AG04449 (cell line): ENCODE measurements at regions not wholly inside any gene's neighbourhood (a gene's known extent, or its start where the extent isn't known, plus 50 kb on each side); places are given as distances from the start of the nearest gene placed in this dataset.

Experiments used
- CTCF ChIA-PET: fragments of 350-600 bp; formaldehyde crosslinking; extraction: SDS; loops from one replicate; lab custom pipeline; 2021; ENCODE audit warnings: antibody characterized with exemption; lab: Yijun Ruan, JAX
- POLR2A ChIA-PET: fragments of 400-600, 350-600 bp; formaldehyde crosslinking; extraction: SDS; loops from one replicate; lab custom pipeline; 2020; ENCODE audit warnings: antibody characterized with exemption, inconsistent platforms; lab: Yijun Ruan, JAX
- DNase-seq: peaks from one replicate; pipeline ENCODE4 v3.0.0-alpha.2; 2010; ENCODE audit warnings: low read depth, low spot score
- H3K4me3 ChIP-seq: 2 replicates; pipeline ENCODE4 v1.5.1; 2011; ENCODE audit warnings: low read depth, mild to moderate bottlenecking, control low read depth, low read length
- CTCF ChIP-seq: IDR thresholded peaks from one replicate; pipeline ENCODE4 v1.5.1; 2011; ENCODE audit warnings: mild to moderate bottlenecking, moderate library complexity, low read length, control low read depth, inconsistent platforms; ENCODE audit not compliant: insufficient read depth; ENCODE audit errors: missing control alignments

GRCh38 chr5:174425964-174426290, 298.5 kb upstream of the MSX2 start:
- POLR2A ChIA-PET = no interaction called here
- no peak overlapping the region for H3K4me3 ChIP-seq
- no peak for DNase-seq
- no peak for TF ChIP-seq CTCF
- CTCF ChIA-PET = interaction anchor here (0.8 to 1.9 kb wide), 3 partner anchors 309 to 368 kb away, joined by 3 to 8 read pairs (median 3); no protein-coding TSS in a partner anchor

- POLR2A ChIA-PET = no interaction called here
- no peak for DNase-seq
- CTCF ChIA-PET = interaction anchor here (0.8 to 1.6 kb wide), 3 partner anchors 309 to 366 kb away, joined by 3 to 4 read pairs (median 3); no protein-coding TSS in a partner anchor
Measured at GRCh38 chr5:174426388-174426787, 298.0 kb upstream of the MSX2 start.

GRCh38 chr5:174426851-174427250, 297.5 kb upstream of the MSX2 start:
- ChIA-PET POLR2A (no interaction called here), CTCF (interaction anchor here (1.2 kb wide), 1 partner anchor 366 kb away, joined by 4 read pairs; no protein-coding TSS in a partner anchor)
- no peak for DNase-seq
- TF ChIP-seq CTCF = no peak
- no peak overlapping the region for H3K4me3 ChIP-seq

More at GRCh38 chr5:174426388-174426787, 298.0 kb upstream of the MSX2 start:
- no peak overlapping the region for H3K4me3 ChIP-seq
- TF ChIP-seq CTCF = no peak

- TF ChIP-seq CTCF = no peak
- no peak for DNase-seq
- POLR2A ChIA-PET = no interaction called here
- no peak overlapping the region for H3K4me3 ChIP-seq
- CTCF ChIA-PET = interaction anchor here (1.2 kb wide), 1 partner anchor 365 kb away, joined by 4 read pairs; no protein-coding TSS in a partner anchor
Measured at GRCh38 chr5:174427304-174427703, 297.1 kb upstream of the MSX2 start.

GRCh38 chr5:174428895-174429294, 295.5 kb upstream of the MSX2 start:
- no peak for TF ChIP-seq CTCF
- no peak for DNase-seq

GRCh38 chr5:174430940-174431339, 293.4 kb upstream of the MSX2 start:
- POLR2A ChIA-PET = no interaction called here
- H3K4me3 ChIP-seq = no peak overlapping the region
- TF ChIP-seq CTCF = no peak
- DNase-seq = no peak
- CTCF ChIA-PET = interaction anchor here (5.1 kb wide), 1 partner anchor 11 kb away, joined by 35 read pairs; no protein-coding TSS in a partner anchor

More at GRCh38 chr5:174428895-174429294, 295.5 kb upstream of the MSX2 start:
- ChIA-PET CTCF (interaction anchor here (1.2 to 5.1 kb wide), 2 partner anchors 9 to 365 kb away, joined by 3 to 35 read pairs; no protein-coding TSS in a partner anchor), POLR2A (no interaction called here)
- H3K4me3 ChIP-seq = no peak overlapping the region
